Endothelial cell of umbilical vein (primary cell): ENCODE measurements at regions not wholly inside any gene's neighbourhood (a gene's known extent, or its start where the extent isn't known, plus 50 kb on each side); places are given as distances from the start of the nearest gene placed in this dataset.

Experiments used
- BruUV-seq: library from RNA; stranded (reverse); fragments of 400-500 nt; replicated peaks from 2 replicates; lab custom pipeline; 2021; lab: Mats Ljungman, UMichigan
- CTCF ChIA-PET: fragments of 300-600, 350-600 bp; sonication (Branson Sonifier 250); formaldehyde crosslinking; loops from one replicate; lab custom pipeline; 2021; ENCODE audit warnings: antibody characterized with exemption, inconsistent platforms; lab: Charles Lee
- POLR2A ChIA-PET: fragments of 300-600, 350-600 bp; sonication (Branson Sonifier 250); formaldehyde crosslinking; loops from one replicate; lab custom pipeline; 2021; ENCODE audit warnings: antibody characterized with exemption, inconsistent platforms; lab: Charles Lee
- DNase-seq: peaks from one replicate; pipeline ENCODE4 v3.0.0-alpha.2; 2011; ENCODE audit warnings: low read depth, low spot score
- FAIRE-seq: peaks from 2 replicates; lab custom pipeline; 2011; peaks lifted over from hg19 to GRCh38; lab: Jason Lieb, UNC
- H2AFZ ChIP-seq: 2 replicates; pipeline ENCODE4 v1.6.0; 2012; ENCODE audit warnings: low read depth, low read length, control low read depth, inconsistent platforms
- H3K27ac ChIP-seq: 2 replicates; pipeline ENCODE4 v1.5.1; 2011; ENCODE audit warnings: low read depth, mild to moderate bottlenecking, control low read depth, low read length, moderate library complexity; ENCODE audit not compliant: insufficient read depth
- H3K27me3 ChIP-seq, 2 experiments: 2 replicates each; pipeline versions ENCODE4 v1.6.0 to v1.6.1; 2011; ENCODE audit warnings: low read length in 2 of 2, mixed read lengths in 1 of 2; ENCODE audit not compliant: control insufficient read depth in 2 of 2, insufficient read depth in 2 of 2
- H3K36me3 ChIP-seq, 2 experiments: 2 replicates in 1 of 2; 3 replicates in 1 of 2; pipeline ENCODE4 v1.5.1; 2011; ENCODE audit warnings: low read length in 2 of 2, mild to moderate bottlenecking in 1 of 2, moderate library complexity in 1 of 2; ENCODE audit not compliant: control insufficient read depth in 2 of 2, insufficient read depth in 2 of 2; ENCODE audit errors: extremely low read depth in 1 of 2
- H3K4me1 ChIP-seq: 3 replicates; pipeline ENCODE4 v1.5.1; 2011; ENCODE audit warnings: mild to moderate bottlenecking, low read length; ENCODE audit not compliant: control insufficient read depth, insufficient read depth; ENCODE audit errors: extremely low read depth
- H3K4me2 ChIP-seq: 2 replicates; pipeline ENCODE4 v1.6.1; 2011; ENCODE audit warnings: low read length, control low read depth, mixed read lengths; ENCODE audit not compliant: insufficient read depth
- H3K4me3 ChIP-seq, 3 experiments: fragments of 200-600 bp in 1 of 3; sonication (generic), shearing (Covaris generic) in 1 of 3; replicated peaks in 1 of 3; 2 replicates each; pipeline ENCODE4 v1.5.1; 2011 to 2016; ENCODE audit warnings: control low read depth in 3 of 3, low read length in 3 of 3, mild to moderate bottlenecking in 2 of 3, inconsistent platforms in 1 of 3, low read depth in 1 of 3, moderate library complexity in 1 of 3; ENCODE audit not compliant: insufficient read depth in 1 of 3
- H3K79me2 ChIP-seq: 2 replicates; pipeline ENCODE4 v1.6.0; 2012; ENCODE audit warnings: low read length, inconsistent platforms; ENCODE audit not compliant: control insufficient read depth, insufficient read depth
- H3K9ac ChIP-seq: replicated peaks from 2 replicates; pipeline ENCODE3; 2011; ENCODE audit warnings: low read length, control low read depth; ENCODE audit not compliant: insufficient read depth; ENCODE audit errors: extremely low read depth
- H3K9me1 ChIP-seq: replicated peaks from 3 replicates; pipeline ENCODE4 v1.6.0; 2011; ENCODE audit warnings: mild to moderate bottlenecking, low read length; ENCODE audit not compliant: control insufficient read depth, insufficient read depth; ENCODE audit errors: extremely low read depth
- H3K9me3 ChIP-seq: replicated peaks from 2 replicates; pipeline ENCODE4 v1.5.1; 2012; ENCODE audit warnings: low read length, inconsistent platforms; ENCODE audit not compliant: control insufficient read depth, insufficient read depth
- H4K20me1 ChIP-seq: replicated peaks from 2 replicates; pipeline ENCODE3; 2011; ENCODE audit warnings: mild to moderate bottlenecking, low read length; ENCODE audit not compliant: control insufficient read depth, insufficient read depth; ENCODE audit errors: extremely low read depth
- EZH2 ChIP-seq: IDR thresholded peaks from 2 replicates; pipeline ENCODE4 v1.6.1; 2012; ENCODE audit warnings: borderline replicate concordance, low read depth, mild to moderate bottlenecking, moderate library complexity, low read length, inconsistent platforms; ENCODE audit not compliant: severe bottlenecking
- FOS ChIP-seq: IDR thresholded peaks from 2 replicates; pipeline ENCODE4 v1.6.1; 2011; ENCODE audit warnings: mild to moderate bottlenecking, low read length, moderate library complexity, borderline replicate concordance; ENCODE audit not compliant: insufficient read depth
- GATA2 ChIP-seq: IDR thresholded peaks from 2 replicates; pipeline ENCODE4 v1.7.0; 2011; ENCODE audit warnings: low read depth, mild to moderate bottlenecking, moderate library complexity, mixed read lengths, low read length; ENCODE audit not compliant: insufficient read length, insufficient read depth
- JUN ChIP-seq: IDR thresholded peaks from 2 replicates; pipeline ENCODE4 v1.6.1; 2011; ENCODE audit warnings: borderline replicate concordance, low read depth; ENCODE audit not compliant: insufficient read length, insufficient read depth
- MYC ChIP-seq: IDR thresholded peaks from one replicate; pipeline ENCODE4 v1.6.1; 2011; ENCODE audit warnings: mild to moderate bottlenecking, low read depth, low read length
- POLR2A ChIP-seq: IDR thresholded peaks from 2 replicates; pipeline ENCODE4 v1.6.1; 2012; ENCODE audit warnings: low read depth, mild to moderate bottlenecking, control low read depth, low read length
- POLR2AphosphoS5 ChIP-seq: IDR thresholded peaks from 2 replicates; pipeline ENCODE4 v1.6.1; 2012; ENCODE audit warnings: low read depth, mild to moderate bottlenecking, control low read depth, low read length, moderate library complexity; ENCODE audit not compliant: insufficient read depth
- dilution Hi-C: fragments of 300-500 bp; cut with MboI; formaldehyde crosslinking; loops from one replicate; pipeline ENCODE4 v1.15.0; 2019; ENCODE audit warnings: low sequenced_read_pairs; ENCODE audit not compliant: extremely low pct_ligation_motif_present
- intact Hi-C: fragments of 100-400 bp; cut with micrococcal nuclease; formaldehyde crosslinking; loops from one replicate; pipeline ENCODE4 v1.10.0; 2022
- TF ChIP-seq, protein P1 (sequence below): IDR thresholded peaks from 2 replicates; pipeline ENCODE4 v1.6.1; 2011; ENCODE audit not compliant: insufficient read depth, insufficient read length
- TF ChIP-seq, protein P2 (sequence below), 2 donors: IDR thresholded peaks; 1 replicate in 1 of 2; 2 replicates in 1 of 2; pipeline ENCODE4 v1.5.1; 2011; ENCODE audit warnings: low read length in 2 of 2, mild to moderate bottlenecking in 2 of 2, moderate library complexity in 2 of 2, control low read depth in 1 of 2, inconsistent platforms in 1 of 2, low read depth in 1 of 2; ENCODE audit not compliant: insufficient read depth in 1 of 2; ENCODE audit errors: extremely low read depth in 1 of 2

DNA sequence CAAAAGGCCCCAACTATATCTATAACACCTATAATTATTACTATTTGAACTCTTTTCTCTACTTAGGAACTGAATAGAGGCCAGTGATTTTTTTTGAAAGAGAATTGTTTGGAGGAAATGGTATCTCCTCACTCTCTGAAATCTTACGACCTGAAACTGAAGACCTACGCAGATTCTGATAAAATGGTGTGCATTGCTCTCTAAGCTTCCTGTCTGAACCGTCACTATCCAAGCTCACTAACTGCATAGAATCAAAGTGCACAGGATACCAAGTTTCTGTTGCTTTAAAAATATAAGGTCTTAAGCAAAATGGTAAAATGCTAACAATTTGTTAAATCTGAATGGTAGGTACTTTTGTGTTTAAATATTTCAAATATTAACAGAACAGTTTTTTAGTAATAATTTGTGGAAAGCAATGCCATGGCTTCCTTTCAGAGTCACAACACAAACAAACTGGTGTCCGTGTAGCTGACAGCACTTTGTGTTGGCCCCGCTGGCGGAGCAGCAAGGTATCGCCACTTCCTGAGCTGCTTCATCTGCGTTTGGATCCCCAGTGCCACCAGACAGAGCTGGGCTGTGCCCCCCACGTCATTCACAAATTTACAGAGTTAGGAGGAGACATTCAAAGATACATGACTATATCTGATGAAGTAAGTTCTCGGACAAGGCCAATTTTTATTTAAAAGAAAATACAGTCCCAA is 313.9 kb downstream of the FBXW7 start:
- Histone ChIP-seq H3K79me2 (no peaks in the 10 kb centered on the region), H3K4me1 (no peaks in the 10 kb centered on the region), H3K36me3 (no peaks in the 10 kb centered on the region), H3K9ac (no peak overlapping the region), H3K9me1 (no peaks in the 10 kb centered on the region), H3K4me3 (no peak overlapping the region), H3K4me2 (no peak overlapping the region), H3K27me3 (no peaks in the 10 kb centered on the region), H3K27ac (no peak overlapping the region), H3K9me3 (no peaks in the 10 kb centered on the region), H2AFZ (no peak overlapping the region), H4K20me1 (no peaks in the 10 kb centered on the region)
- no TSS peak for BruUV-seq
- DNase-seq (no peak), FAIRE-seq (no peak)
- ChIA-PET CTCF (no interaction called here), POLR2A (no interaction called here)
- dilution Hi-C loops = no loop called here
- TF ChIP-seq GATA2 (no peak), EZH2 (no peak), MYC (no peak), POLR2AphosphoS5 (no peak), POLR2A (no peak), JUN (no peak), FOS (no peak)
- TF ChIP-seq, protein P1, sequence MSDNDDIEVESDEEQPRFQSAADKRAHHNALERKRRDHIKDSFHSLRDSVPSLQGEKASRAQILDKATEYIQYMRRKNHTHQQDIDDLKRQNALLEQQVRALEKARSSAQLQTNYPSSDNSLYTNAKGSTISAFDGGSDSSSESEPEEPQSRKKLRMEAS = no peak
- TF ChIP-seq, protein P2, sequence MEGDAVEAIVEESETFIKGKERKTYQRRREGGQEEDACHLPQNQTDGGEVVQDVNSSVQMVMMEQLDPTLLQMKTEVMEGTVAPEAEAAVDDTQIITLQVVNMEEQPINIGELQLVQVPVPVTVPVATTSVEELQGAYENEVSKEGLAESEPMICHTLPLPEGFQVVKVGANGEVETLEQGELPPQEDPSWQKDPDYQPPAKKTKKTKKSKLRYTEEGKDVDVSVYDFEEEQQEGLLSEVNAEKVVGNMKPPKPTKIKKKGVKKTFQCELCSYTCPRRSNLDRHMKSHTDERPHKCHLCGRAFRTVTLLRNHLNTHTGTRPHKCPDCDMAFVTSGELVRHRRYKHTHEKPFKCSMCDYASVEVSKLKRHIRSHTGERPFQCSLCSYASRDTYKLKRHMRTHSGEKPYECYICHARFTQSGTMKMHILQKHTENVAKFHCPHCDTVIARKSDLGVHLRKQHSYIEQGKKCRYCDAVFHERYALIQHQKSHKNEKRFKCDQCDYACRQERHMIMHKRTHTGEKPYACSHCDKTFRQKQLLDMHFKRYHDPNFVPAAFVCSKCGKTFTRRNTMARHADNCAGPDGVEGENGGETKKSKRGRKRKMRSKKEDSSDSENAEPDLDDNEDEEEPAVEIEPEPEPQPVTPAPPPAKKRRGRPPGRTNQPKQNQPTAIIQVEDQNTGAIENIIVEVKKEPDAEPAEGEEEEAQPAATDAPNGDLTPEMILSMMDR (IDR thresholded peaks at IDR 0.05; ENCODE audit: extremely low read depth in 1 of 2, insufficient read depth in 1 of 2, low read depth in 1 of 2, low read length in 2 of 2) = no peak
- intact Hi-C loops = no loop called here
